ENCODE measurements at regions not wholly inside any gene's neighbourhood (a gene's known extent, or its start where the extent isn't known, plus 50 kb on each side); places are given as distances from the start of the nearest gene placed in this dataset.

- TF ChIP-seq GTF2I (CRISPR knock-in tag; conservative IDR thresholded peaks at IDR 0.05): no peak
Observed at GRCh38 chr10:32141018-32141807, 85.0 kb upstream of the KIF5B start (continued).

DNA sequence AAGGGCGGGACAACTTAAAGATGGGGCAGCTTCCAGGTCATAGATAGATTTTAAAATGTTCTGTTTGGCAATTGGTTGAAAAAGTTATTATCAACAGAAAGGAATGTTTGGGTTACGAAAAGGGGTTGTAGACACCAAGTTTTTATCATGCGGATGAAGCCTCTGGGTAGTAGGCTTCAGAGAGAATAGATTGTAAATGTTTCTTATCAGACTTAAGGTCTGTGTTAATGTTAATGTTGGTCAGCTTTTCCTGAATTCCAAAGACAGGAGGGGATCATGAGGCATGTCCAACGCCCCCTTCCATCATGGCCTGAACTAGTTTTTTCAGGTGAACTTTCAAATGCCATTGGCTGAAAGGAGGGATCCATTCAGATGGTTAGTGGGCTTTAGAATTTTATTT, 84.2 kb upstream of the KIF5B start:
- no peaks in the 10 kb centered on the region for H3K36me3 Mint-ChIP-seq
- H3K4me3 Mint-ChIP-seq: no peak overlapping the region
- TF ChIP-seq CREM (CRISPR knock-in tag; IDR thresholded peaks at IDR 0.05) (no peak), IRF1 (CRISPR knock-in tag; IDR thresholded peaks at IDR 0.05) (no peak), KAT7 (CRISPR knock-in tag; IDR thresholded peaks at IDR 0.05; ENCODE audit: borderline replicate concordance) (no peak), CTCF (IDR thresholded peaks at IDR 0.05) (no peak), ZNF138 (CRISPR knock-in tag; conservative IDR thresholded peaks at IDR 0.05) (no peak), TCF7 (CRISPR knock-in tag; IDR thresholded peaks at IDR 0.05; ENCODE audit: low read depth) (no peak), RELA (CRISPR knock-in tag; IDR thresholded peaks at IDR 0.05; ENCODE audit: borderline replicate concordance) (no peak), ZNF396 (CRISPR knock-in tag; IDR thresholded peaks at IDR 0.05; ENCODE audit: borderline replicate concordance) (no peak), PREB (CRISPR knock-in tag; IDR thresholded peaks at IDR 0.05; ENCODE audit: borderline replicate concordance) (no peak), CREB1 (CRISPR knock-in tag; IDR thresholded peaks at IDR 0.05) (no peak), ZNF317 (CRISPR knock-in tag; IDR thresholded peaks at IDR 0.05; ENCODE audit: borderline replicate concordance, low read depth) (no peak)
- TF ChIP-seq, protein P1, sequence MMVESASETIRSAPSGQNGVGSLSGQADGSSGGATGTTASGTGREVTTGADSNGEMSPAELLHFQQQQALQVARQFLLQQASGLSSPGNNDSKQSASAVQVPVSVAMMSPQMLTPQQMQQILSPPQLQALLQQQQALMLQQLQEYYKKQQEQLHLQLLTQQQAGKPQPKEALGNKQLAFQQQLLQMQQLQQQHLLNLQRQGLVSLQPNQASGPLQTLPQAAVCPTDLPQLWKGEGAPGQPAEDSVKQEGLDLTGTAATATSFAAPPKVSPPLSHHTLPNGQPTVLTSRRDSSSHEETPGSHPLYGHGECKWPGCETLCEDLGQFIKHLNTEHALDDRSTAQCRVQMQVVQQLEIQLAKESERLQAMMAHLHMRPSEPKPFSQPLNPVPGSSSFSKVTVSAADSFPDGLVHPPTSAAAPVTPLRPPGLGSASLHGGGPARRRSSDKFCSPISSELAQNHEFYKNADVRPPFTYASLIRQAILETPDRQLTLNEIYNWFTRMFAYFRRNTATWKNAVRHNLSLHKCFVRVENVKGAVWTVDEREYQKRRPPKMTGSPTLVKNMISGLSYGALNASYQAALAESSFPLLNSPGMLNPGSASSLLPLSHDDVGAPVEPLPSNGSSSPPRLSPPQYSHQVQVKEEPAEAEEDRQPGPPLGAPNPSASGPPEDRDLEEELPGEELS (CRISPR knock-in tag; IDR thresholded peaks at IDR 0.05): no peak
- TF ChIP-seq, protein P2, sequence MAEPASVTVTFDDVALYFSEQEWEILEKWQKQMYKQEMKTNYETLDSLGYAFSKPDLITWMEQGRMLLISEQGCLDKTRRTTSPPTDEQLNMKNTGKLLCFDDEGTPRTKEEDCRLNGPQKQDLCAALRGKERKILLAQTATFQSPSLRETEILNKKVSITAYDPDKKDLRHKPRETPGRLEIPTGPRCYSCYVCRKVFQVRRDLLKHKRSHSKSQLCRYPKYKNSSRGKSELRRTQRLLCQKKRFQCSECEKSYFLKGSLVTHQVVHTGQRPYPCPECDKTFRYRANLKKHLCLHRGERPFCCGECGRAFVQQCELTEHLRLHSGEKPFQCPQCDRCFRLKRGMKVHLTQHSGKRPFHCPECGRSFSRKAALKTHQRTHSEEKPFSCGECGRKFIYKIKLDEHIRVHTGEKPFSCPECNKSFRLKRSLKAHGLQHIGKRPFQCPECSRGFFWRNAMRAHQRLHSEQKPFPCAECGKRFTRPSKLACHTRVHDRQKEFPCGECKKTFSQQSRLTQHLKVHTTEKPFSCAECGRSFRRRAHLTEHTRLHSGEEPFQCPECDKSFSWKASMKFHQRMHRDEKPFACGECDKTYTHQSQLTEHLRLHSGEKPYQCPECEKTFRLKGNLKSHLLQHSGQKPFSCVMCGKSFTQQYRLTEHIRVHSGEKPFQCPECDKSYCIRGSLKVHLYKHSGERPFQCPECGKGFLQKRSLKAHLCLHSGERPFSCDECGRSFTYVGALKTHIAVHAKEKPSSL (CRISPR knock-in tag; conservative IDR thresholded peaks at IDR 0.05): no peak
- no peak for ATAC-seq
- H3K9me3 Mint-ChIP-seq: peaks cover 4% of the 10 kb centered on the region; the same call in 1 of the 2 replicates
- H3K27me3 Mint-ChIP-seq (ENCODE audit: low read depth): no peaks in the 10 kb centered on the region
- CTCF ChIA-PET: no interaction called here
- H3K4me1 Mint-ChIP-seq: peaks cover 17% of the 10 kb centered on the region
- peak overlapping the region; percentile 39; the same call in 1 of the 2 replicates for H3K27ac Mint-ChIP-seq
- POLR2A ChIA-PET: interaction anchor here (0.7 to 1.5 kb wide), 2 partner anchors 82 to 84 kb away, joined by 4 to 6 read pairs; partner anchors contain the start of gene KIF5B
- DNase-seq (ENCODE audit: low spot score): no peak

Measured in WTC11 (cell line).